GM18858 (cell line): ENCODE measurements at regions not wholly inside any gene's neighbourhood (a gene's known extent, or its start where the extent isn't known, plus 50 kb on each side); places are given as distances from the start of the nearest gene placed in this dataset.

Source experiments
- ATAC-seq: cut with Tn5 transposase; IDR thresholded peaks from one replicate; pipeline ENCODE4 v1.9.1; 2021; ENCODE audit not compliant: unreplicated experiment

GRCh38 chr6:50102676-50103075 is 52.9 kb upstream of the DEFB112 start:
- no peak for ATAC-seq

GRCh38 chr6:50110587-50110986 is 60.9 kb upstream of the DEFB112 start:
- no peak for ATAC-seq

- no peak for ATAC-seq
Observed at GRCh38 chr6:50112981-50113857, 63.5 kb upstream of the DEFB112 start.

- no peak for ATAC-seq
Observed at GRCh38 chr6:50116390-50116789, 66.7 kb upstream of the DEFB112 start.

- ATAC-seq, result no peak
Observed at GRCh38 chr6:50116797-50117542, 67.2 kb upstream of the DEFB112 start.

GRCh38 chr6:50120300-50120699 is 70.6 kb upstream of the DEFB112 start:
- ATAC-seq, result no peak

GRCh38 chr6:50123688-50124087 is 74.0 kb upstream of the DEFB112 start:
- no peak for ATAC-seq

GRCh38 chr6:50124572-50124971 is 74.8 kb upstream of the DEFB112 start:
- ATAC-seq, result no peak

GRCh38 chr6:50128420-50129005 is 78.8 kb upstream of the DEFB112 start:
- no peak for ATAC-seq

- ATAC-seq, result no peak
Observed at GRCh38 chr6:50135968-50136367, 86.2 kb upstream of the DEFB112 start.

GRCh38 chr6:50141100-50141499 is 91.4 kb upstream of the DEFB112 start:
- ATAC-seq, result no peak

GRCh38 chr6:50143011-50143719 is 93.4 kb upstream of the DEFB112 start:
- no peak for ATAC-seq

- no peak for ATAC-seq
Observed at GRCh38 chr6:50145125-50145524, 95.4 kb upstream of the DEFB112 start.

- no peak for ATAC-seq
Observed at GRCh38 chr6:50147371-50147770, 97.6 kb upstream of the DEFB112 start.

GRCh38 chr6:50180646-50181045 is 130.9 kb upstream of the DEFB112 start:
- ATAC-seq, result no peak

- no peak for ATAC-seq
Observed at GRCh38 chr6:50185006-50185405, 135.3 kb upstream of the DEFB112 start.

- no peak for ATAC-seq
Observed at GRCh38 chr6:50187351-50187921, 137.7 kb upstream of the DEFB112 start.

GRCh38 chr6:50198245-50198644 is 148.5 kb upstream of the DEFB112 start:
- ATAC-seq, result no peak

- ATAC-seq, result no peak
Observed at GRCh38 chr6:50202766-50203165, 153.0 kb upstream of the DEFB112 start.

GRCh38 chr6:50211582-50211981 is 161.9 kb upstream of the DEFB112 start:
- no peak for ATAC-seq

GRCh38 chr6:50213146-50213545 is 163.4 kb upstream of the DEFB112 start:
- no peak for ATAC-seq
